ENCODE measurements at regions not wholly inside any gene's neighbourhood (a gene's known extent, or its start where the extent isn't known, plus 50 kb on each side); places are given as distances from the start of the nearest gene placed in this dataset.

- Histone ChIP-seq H3K27ac (ENCODE audit: low read depth, low read length) (no peak overlapping the region), H3K27me3 (ENCODE audit: low read length) (no peaks in the 10 kb centered on the region), H3K4me3 (ENCODE audit: insufficient read depth, low read length, poor library complexity, severe bottlenecking) (no peak overlapping the region), H3K4me2 (ENCODE audit: low read depth, low read length, poor library complexity, severe bottlenecking) (no peak overlapping the region), H2AFZ (ENCODE audit: low read depth, low read length, severe bottlenecking) (no peak overlapping the region), H3K9me2 (replicated peaks; ENCODE audit: insufficient read depth, low read length) (no peaks in the 10 kb centered on the region), H3K36me3 (ENCODE audit: low read length) (no peaks in the 10 kb centered on the region), H3K9me3 (ENCODE audit: insufficient read depth, low read length) (no peaks in the 10 kb centered on the region), H3K9ac (ENCODE audit: low read length) (no peak overlapping the region), H3F3A (ENCODE audit: insufficient read depth) (no peaks in the 10 kb centered on the region), H3K79me2 (ENCODE audit: insufficient read depth, low read length) (no peaks in the 10 kb centered on the region), H4K20me1 (ENCODE audit: low read depth, low read length) (no peaks in the 10 kb centered on the region)
- no peak for TF ChIP-seq CTCF (IDR thresholded peaks at IDR 0.05; ENCODE audit: insufficient read depth, low read length, poor library complexity, severe bottlenecking)
- TF ChIP-seq EZH2phosphoT487 (conservative IDR thresholded peaks at IDR 0.05; ENCODE audit: low read length), result no peak
These were observed 121.7 kb upstream of the PITX1 start for GRCh38 chr5:135155616-135156214.

GRCh38 chr5:135154961-135155360 lies 120.9 kb upstream of the PITX1 start:
- TF ChIP-seq EZH2phosphoT487 (conservative IDR thresholded peaks at IDR 0.05; ENCODE audit: low read length) (no peak), CTCF (IDR thresholded peaks at IDR 0.05; ENCODE audit: insufficient read depth, low read length, poor library complexity, severe bottlenecking) (no peak)
- no peaks in the 10 kb centered on the region for H3K9me2 ChIP-seq (replicated peaks; ENCODE audit: insufficient read depth, low read length)
- no peak overlapping the region for H3K27ac ChIP-seq (ENCODE audit: low read depth, low read length)

GRCh38 chr5:135154197-135154596 lies 120.2 kb upstream of the PITX1 start:
- H3K27ac ChIP-seq (ENCODE audit: low read depth, low read length), result no peak overlapping the region

More at GRCh38 chr5:135154961-135155360, 120.9 kb upstream of the PITX1 start:
- Histone ChIP-seq H3K27me3 (ENCODE audit: low read length) (no peaks in the 10 kb centered on the region), H3K4me2 (ENCODE audit: low read depth, low read length, poor library complexity, severe bottlenecking) (no peak overlapping the region), H2AFZ (ENCODE audit: low read depth, low read length, severe bottlenecking) (no peak overlapping the region), H3F3A (ENCODE audit: insufficient read depth) (no peaks in the 10 kb centered on the region), H3K9me3 (ENCODE audit: insufficient read depth, low read length) (no peaks in the 10 kb centered on the region), H3K36me3 (ENCODE audit: low read length) (no peaks in the 10 kb centered on the region), H3K9ac (ENCODE audit: low read length) (no peak overlapping the region), H4K20me1 (ENCODE audit: low read depth, low read length) (no peaks in the 10 kb centered on the region), H3K4me3 (ENCODE audit: insufficient read depth, low read length, poor library complexity, severe bottlenecking) (no peak overlapping the region), H3K79me2 (ENCODE audit: insufficient read depth, low read length) (no peaks in the 10 kb centered on the region)

More at GRCh38 chr5:135154197-135154596, 120.2 kb upstream of the PITX1 start:
- H3K9me2 ChIP-seq (replicated peaks; ENCODE audit: insufficient read depth, low read length), result no peaks in the 10 kb centered on the region
- H3K9me3 ChIP-seq (ENCODE audit: insufficient read depth, low read length), result no peaks in the 10 kb centered on the region
- H3F3A ChIP-seq (ENCODE audit: insufficient read depth), result no peaks in the 10 kb centered on the region
- H4K20me1 ChIP-seq (ENCODE audit: low read depth, low read length), result no peaks in the 10 kb centered on the region
- no peak overlapping the region for H3K9ac ChIP-seq (ENCODE audit: low read length)
- H3K4me2 ChIP-seq (ENCODE audit: low read depth, low read length, poor library complexity, severe bottlenecking), result no peak overlapping the region
- no peaks in the 10 kb centered on the region for H3K27me3 ChIP-seq (ENCODE audit: low read length)
- no peaks in the 10 kb centered on the region for H3K36me3 ChIP-seq (ENCODE audit: low read length)
- H2AFZ ChIP-seq (ENCODE audit: low read depth, low read length, severe bottlenecking), result no peak overlapping the region
- H3K4me3 ChIP-seq (ENCODE audit: insufficient read depth, low read length, poor library complexity, severe bottlenecking), result no peak overlapping the region
- TF ChIP-seq EZH2phosphoT487 (conservative IDR thresholded peaks at IDR 0.05; ENCODE audit: low read length) (no peak), CTCF (IDR thresholded peaks at IDR 0.05; ENCODE audit: insufficient read depth, low read length, poor library complexity, severe bottlenecking) (no peak)
- no peaks in the 10 kb centered on the region for H3K79me2 ChIP-seq (ENCODE audit: insufficient read depth, low read length)

Measured in SU-DHL-6 (cell line).